HEK293 (cell line): ENCODE measurements at regions not wholly inside any gene's neighbourhood (a gene's known extent, or its start where the extent isn't known, plus 50 kb on each side); places are given as distances from the start of the nearest gene placed in this dataset.

Experiments
- CTCF ChIA-PET: fragments of 350-600 bp; formaldehyde crosslinking; extraction: SDS; loops from one replicate; lab custom pipeline; 2021; ENCODE audit warnings: antibody characterized with exemption; lab: Yijun Ruan, JAX
- POLR2A ChIA-PET: fragments of 300-600 bp; formaldehyde crosslinking; extraction: SDS; loops from one replicate; lab custom pipeline; 2020; ENCODE audit warnings: antibody characterized with exemption, inconsistent platforms; lab: Yijun Ruan, JAX
- H3K27ac ChIP-seq: fragments of 200-500 bp; sonication (Bioruptor generic); 2 replicates; pipeline ENCODE4 v1.5.1; 2014; ENCODE audit warnings: low read depth, low read length, control low read depth, inconsistent platforms; ENCODE audit errors: extremely low read depth
- H3K36me3 ChIP-seq, 2 experiments: fragments of 200-500 bp in 1 of 2; sonication (Bioruptor generic) in 1 of 2; 1 replicate in 1 of 2; 2 replicates in 1 of 2; pipeline ENCODE4 v1.5.1; 2014 to 2017; ENCODE audit warnings: inconsistent platforms in 2 of 2, low read length in 2 of 2; ENCODE audit not compliant: control insufficient read depth in 2 of 2, insufficient read depth in 1 of 2
- H3K4me1 ChIP-seq: fragments of 200-500 bp; sonication (Bioruptor generic); 2 replicates; pipeline ENCODE4 v1.5.1; 2014; ENCODE audit warnings: mild to moderate bottlenecking, low read length, inconsistent platforms; ENCODE audit not compliant: control insufficient read depth, insufficient read depth
- H3K4me3 ChIP-seq: 2 replicates; pipeline ENCODE4 v1.5.1; 2011; ENCODE audit warnings: low read depth, mild to moderate bottlenecking, control low read depth, low read length, moderate library complexity
- H3K9me3 ChIP-seq: fragments of 200-500 bp; sonication (Bioruptor generic); 2 replicates; pipeline ENCODE4 v1.5.1; 2014; ENCODE audit warnings: low read depth, low read length, inconsistent platforms; ENCODE audit not compliant: control insufficient read depth, insufficient read depth
- MZF1 ChIP-seq: fragments of 450-650 bp; formaldehyde crosslinking; IDR thresholded peaks from 2 replicates; pipeline ENCODE4 v1.5.1; 2017; ENCODE audit warnings: missing biosample characterization, missing genetic modification characterization, borderline replicate concordance
- PRDM10 ChIP-seq: fragments of 450-650 bp; formaldehyde crosslinking; IDR thresholded peaks from 2 replicates; pipeline ENCODE4 v1.5.1; 2016; ENCODE audit warnings: missing biosample characterization, missing genetic modification characterization
- YY2 ChIP-seq: fragments of 450-650 bp; formaldehyde crosslinking; IDR thresholded peaks from 2 replicates; pipeline ENCODE4 v1.5.1; 2016; ENCODE audit warnings: missing biosample characterization, missing genetic modification characterization
- ZNF114 ChIP-seq: fragments of 450-650 bp; formaldehyde crosslinking; IDR thresholded peaks from 2 replicates; pipeline ENCODE4 v1.5.0; 2017; ENCODE audit warnings: missing biosample characterization, missing genetic modification characterization
- ZNF211 ChIP-seq: fragments of 450-650 bp; formaldehyde crosslinking; IDR thresholded peaks from 2 replicates; pipeline ENCODE4 v1.5.1; 2016; ENCODE audit warnings: low read depth, missing biosample characterization, missing genetic modification characterization
- ZNF214 ChIP-seq: fragments of 450-650 bp; formaldehyde crosslinking; IDR thresholded peaks from 2 replicates; pipeline ENCODE4 v1.5.1; 2017; ENCODE audit warnings: missing biosample characterization, mild to moderate bottlenecking, missing genetic modification characterization, borderline replicate concordance
- ZNF544 ChIP-seq: fragments of 450-650 bp; formaldehyde crosslinking; IDR thresholded peaks from 2 replicates; pipeline ENCODE4 v1.5.0; 2017; ENCODE audit warnings: missing biosample characterization, missing genetic modification characterization
- ZNF555 ChIP-seq: fragments of 450-650 bp; formaldehyde crosslinking; conservative IDR thresholded peaks from 2 replicates; pipeline ENCODE4 v1.5.1; 2017; ENCODE audit warnings: missing biosample characterization, mild to moderate bottlenecking, missing genetic modification characterization, inconsistent platforms
- ZNF792 ChIP-seq: fragments of 450-650 bp; formaldehyde crosslinking; IDR thresholded peaks from 2 replicates; pipeline ENCODE4 v1.5.1; 2016; ENCODE audit warnings: missing biosample characterization, missing genetic modification characterization
- ZNF837 ChIP-seq: fragments of 450-650 bp; formaldehyde crosslinking; IDR thresholded peaks from 2 replicates; pipeline ENCODE4 v1.5.1; 2016; ENCODE audit warnings: missing biosample characterization, missing genetic modification characterization
- ZSCAN30 ChIP-seq: fragments of 450-650 bp; IDR thresholded peaks from 2 replicates; pipeline ENCODE4 v1.5.1; 2018; ENCODE audit warnings: missing biosample characterization, mild to moderate bottlenecking, missing genetic modification characterization, moderate library complexity
- ZXDB ChIP-seq: fragments of 450-650 bp; formaldehyde crosslinking; IDR thresholded peaks from 2 replicates; pipeline ENCODE4 v1.5.1; 2016; ENCODE audit warnings: missing biosample characterization, missing genetic modification characterization
- TF ChIP-seq, protein P1 (sequence below): fragments of 450-650 bp; formaldehyde crosslinking; IDR thresholded peaks from 2 replicates; pipeline ENCODE4 v1.5.1; 2016; ENCODE audit warnings: missing biosample characterization, missing genetic modification characterization
- TF ChIP-seq, protein P2 (sequence below): fragments of 450-650 bp; formaldehyde crosslinking; conservative IDR thresholded peaks from 2 replicates; pipeline ENCODE4 v1.5.1; 2016; ENCODE audit warnings: low read depth, missing biosample characterization, missing genetic modification characterization
- TF ChIP-seq, protein P3 (sequence below): fragments of 450-650 bp; formaldehyde crosslinking; IDR thresholded peaks from 2 replicates; pipeline ENCODE4 v1.5.1; 2016; ENCODE audit warnings: missing biosample characterization, missing genetic modification characterization, borderline replicate concordance

DNA sequence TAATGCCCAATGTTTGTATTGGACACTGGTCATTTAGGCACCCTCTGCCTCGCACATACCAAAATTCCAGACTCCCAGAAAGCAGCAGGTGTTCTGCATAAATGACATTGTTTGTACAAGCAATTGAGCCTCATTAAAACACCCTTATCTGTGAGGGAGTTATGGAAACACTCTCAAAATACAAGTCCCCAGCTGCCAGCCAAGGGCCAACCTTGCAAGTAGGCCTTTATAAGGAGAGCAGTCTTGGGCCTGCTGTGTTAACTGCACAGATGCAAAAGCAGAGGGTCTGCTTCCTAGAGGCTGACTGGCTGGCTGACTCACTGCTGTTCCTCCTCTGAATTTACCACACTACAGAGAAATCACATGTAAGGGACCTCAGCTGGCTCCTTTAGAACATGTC is 150.4 kb upstream of the HMGN3 start (continued):
- TF ChIP-seq, protein P1, sequence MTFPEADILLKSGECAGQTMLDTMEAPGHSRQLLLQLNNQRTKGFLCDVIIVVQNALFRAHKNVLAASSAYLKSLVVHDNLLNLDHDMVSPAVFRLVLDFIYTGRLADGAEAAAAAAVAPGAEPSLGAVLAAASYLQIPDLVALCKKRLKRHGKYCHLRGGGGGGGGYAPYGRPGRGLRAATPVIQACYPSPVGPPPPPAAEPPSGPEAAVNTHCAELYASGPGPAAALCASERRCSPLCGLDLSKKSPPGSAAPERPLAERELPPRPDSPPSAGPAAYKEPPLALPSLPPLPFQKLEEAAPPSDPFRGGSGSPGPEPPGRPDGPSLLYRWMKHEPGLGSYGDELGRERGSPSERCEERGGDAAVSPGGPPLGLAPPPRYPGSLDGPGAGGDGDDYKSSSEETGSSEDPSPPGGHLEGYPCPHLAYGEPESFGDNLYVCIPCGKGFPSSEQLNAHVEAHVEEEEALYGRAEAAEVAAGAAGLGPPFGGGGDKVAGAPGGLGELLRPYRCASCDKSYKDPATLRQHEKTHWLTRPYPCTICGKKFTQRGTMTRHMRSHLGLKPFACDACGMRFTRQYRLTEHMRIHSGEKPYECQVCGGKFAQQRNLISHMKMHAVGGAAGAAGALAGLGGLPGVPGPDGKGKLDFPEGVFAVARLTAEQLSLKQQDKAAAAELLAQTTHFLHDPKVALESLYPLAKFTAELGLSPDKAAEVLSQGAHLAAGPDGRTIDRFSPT (tag by site-specific recombination) = no peak
- TF ChIP-seq ZNF544 = no peak
- TF ChIP-seq, protein P2, sequence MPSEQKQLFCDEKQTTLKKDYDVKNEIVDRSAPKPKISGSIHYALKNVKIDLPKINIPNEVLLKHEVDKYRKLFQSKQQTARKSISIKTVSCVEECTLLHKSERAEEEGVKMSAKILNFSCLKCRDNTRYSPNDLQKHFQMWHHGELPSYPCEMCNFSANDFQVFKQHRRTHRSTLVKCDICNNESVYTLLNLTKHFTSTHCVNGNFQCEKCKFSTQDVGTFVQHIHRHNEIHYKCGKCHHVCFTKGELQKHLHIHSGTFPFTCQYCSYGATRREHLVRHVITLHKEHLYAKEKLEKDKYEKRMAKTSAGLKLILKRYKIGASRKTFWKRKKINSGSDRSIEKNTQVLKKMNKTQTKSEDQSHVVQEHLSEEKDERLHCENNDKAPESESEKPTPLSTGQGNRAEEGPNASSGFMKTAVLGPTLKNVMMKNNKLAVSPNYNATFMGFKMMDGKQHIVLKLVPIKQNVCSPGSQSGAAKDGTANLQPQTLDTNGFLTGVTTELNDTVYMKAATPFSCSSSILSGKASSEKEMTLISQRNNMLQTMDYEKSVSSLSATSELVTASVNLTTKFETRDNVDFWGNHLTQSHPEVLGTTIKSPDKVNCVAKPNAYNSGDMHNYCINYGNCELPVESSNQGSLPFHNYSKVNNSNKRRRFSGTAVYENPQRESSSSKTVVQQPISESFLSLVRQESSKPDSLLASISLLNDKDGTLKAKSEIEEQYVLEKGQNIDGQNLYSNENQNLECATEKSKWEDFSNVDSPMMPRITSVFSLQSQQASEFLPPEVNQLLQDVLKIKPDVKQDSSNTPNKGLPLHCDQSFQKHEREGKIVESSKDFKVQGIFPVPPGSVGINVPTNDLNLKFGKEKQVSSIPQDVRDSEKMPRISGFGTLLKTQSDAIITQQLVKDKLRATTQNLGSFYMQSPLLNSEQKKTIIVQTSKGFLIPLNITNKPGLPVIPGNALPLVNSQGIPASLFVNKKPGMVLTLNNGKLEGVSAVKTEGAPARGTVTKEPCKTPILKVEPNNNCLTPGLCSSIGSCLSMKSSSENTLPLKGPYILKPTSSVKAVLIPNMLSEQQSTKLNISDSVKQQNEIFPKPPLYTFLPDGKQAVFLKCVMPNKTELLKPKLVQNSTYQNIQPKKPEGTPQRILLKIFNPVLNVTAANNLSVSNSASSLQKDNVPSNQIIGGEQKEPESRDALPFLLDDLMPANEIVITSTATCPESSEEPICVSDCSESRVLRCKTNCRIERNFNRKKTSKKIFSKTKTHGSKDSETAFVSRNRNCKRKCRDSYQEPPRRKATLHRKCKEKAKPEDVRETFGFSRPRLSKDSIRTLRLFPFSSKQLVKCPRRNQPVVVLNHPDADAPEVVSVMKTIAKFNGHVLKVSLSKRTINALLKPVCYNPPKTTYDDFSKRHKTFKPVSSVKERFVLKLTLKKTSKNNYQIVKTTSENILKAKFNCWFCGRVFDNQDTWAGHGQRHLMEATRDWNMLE (tag by site-specific recombination) = no peak
- 0 out of 2 replicates have a peak, but pooled peaks have one; percentile 26 for TF ChIP-seq ZXDB (tag by site-specific recombination)
- no peak for TF ChIP-seq ZNF214 (tag by site-specific recombination)
- TF ChIP-seq ZNF211 (tag by site-specific recombination) = no peak
- peak; percentile 86; the same call in 1 of the 2 replicates for TF ChIP-seq ZSCAN30 (tag by site-specific recombination)
- TF ChIP-seq MZF1 (tag by site-specific recombination) = peak; percentile 87; the same call in 1 of the 2 replicates
- TF ChIP-seq ZNF555 (tag by site-specific recombination) = no peak
- no peak for TF ChIP-seq ZNF792 (tag by site-specific recombination)
- TF ChIP-seq YY2 (tag by site-specific recombination) = no peak
- no peak for TF ChIP-seq ZNF114 (tag by site-specific recombination)
- TF ChIP-seq, protein P3, sequence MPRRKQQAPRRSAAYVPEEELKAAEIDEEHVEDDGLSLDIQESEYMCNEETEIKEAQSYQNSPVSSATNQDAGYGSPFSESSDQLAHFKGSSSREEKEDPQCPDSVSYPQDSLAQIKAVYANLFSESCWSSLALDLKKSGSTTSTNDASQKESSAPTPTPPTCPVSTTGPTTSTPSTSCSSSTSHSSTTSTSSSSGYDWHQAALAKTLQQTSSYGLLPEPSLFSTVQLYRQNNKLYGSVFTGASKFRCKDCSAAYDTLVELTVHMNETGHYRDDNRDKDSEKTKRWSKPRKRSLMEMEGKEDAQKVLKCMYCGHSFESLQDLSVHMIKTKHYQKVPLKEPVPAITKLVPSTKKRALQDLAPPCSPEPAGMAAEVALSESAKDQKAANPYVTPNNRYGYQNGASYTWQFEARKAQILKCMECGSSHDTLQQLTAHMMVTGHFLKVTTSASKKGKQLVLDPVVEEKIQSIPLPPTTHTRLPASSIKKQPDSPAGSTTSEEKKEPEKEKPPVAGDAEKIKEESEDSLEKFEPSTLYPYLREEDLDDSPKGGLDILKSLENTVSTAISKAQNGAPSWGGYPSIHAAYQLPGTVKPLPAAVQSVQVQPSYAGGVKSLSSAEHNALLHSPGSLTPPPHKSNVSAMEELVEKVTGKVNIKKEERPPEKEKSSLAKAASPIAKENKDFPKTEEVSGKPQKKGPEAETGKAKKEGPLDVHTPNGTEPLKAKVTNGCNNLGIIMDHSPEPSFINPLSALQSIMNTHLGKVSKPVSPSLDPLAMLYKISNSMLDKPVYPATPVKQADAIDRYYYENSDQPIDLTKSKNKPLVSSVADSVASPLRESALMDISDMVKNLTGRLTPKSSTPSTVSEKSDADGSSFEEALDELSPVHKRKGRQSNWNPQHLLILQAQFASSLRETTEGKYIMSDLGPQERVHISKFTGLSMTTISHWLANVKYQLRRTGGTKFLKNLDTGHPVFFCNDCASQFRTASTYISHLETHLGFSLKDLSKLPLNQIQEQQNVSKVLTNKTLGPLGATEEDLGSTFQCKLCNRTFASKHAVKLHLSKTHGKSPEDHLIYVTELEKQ (tag by site-specific recombination) = no peak
- TF ChIP-seq, all 188 proteins: peak for 31

DNA sequence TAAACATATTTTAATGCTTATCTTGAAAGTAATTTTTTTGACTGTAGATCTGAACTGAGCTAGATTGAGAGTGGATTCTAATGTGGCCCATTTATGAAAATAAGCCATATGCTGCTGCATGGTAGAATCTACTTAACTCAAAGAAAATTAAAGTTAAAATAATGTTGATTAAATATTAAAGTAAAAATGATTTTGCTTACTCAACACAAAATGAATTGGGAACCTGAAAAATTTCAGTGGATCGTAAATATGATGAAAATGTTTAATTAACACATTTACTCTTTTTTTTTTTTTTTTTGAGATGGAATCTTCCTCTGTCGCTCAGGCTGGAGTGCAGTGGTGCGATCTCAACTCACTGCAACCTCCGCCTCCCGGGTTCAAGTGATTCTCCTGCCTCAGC is 144.5 kb upstream of the HMGN3 start:
- CTCF ChIA-PET = interaction anchor here (0.7 kb wide), 1 partner anchor 328 kb away, joined by 3 read pairs; no protein-coding TSS in a partner anchor
- POLR2A ChIA-PET = no interaction called here
- peak; percentile 37; the same call in 1 of the 2 replicates for TF ChIP-seq PRDM10 (tag by site-specific recombination)
- TF ChIP-seq ZNF837 = no peak
- TF ChIP-seq, all 188 proteins: peak for 1

More for the DNA sequence above, 144.5 kb upstream of the HMGN3 start:
- H3K27ac ChIP-seq = no peak overlapping the region
- H3K36me3 ChIP-seq = no peaks in the 10 kb centered on the region
- H3K4me3 ChIP-seq = no peak overlapping the region
- peaks cover 13% of the 10 kb centered on the region for H3K4me1 ChIP-seq
- H3K9me3 ChIP-seq = no peaks in the 10 kb centered on the region
